ENCODE measurements at regions not wholly inside any gene's neighbourhood (a gene's known extent, or its start where the extent isn't known, plus 50 kb on each side); places are given as distances from the start of the nearest gene placed in this dataset.
"Not testable (repeated sequence)": the region's sequence is repeated elsewhere in the genome, so short reads cannot be mapped to it uniquely, and the experiment has no call there.

DNA sequence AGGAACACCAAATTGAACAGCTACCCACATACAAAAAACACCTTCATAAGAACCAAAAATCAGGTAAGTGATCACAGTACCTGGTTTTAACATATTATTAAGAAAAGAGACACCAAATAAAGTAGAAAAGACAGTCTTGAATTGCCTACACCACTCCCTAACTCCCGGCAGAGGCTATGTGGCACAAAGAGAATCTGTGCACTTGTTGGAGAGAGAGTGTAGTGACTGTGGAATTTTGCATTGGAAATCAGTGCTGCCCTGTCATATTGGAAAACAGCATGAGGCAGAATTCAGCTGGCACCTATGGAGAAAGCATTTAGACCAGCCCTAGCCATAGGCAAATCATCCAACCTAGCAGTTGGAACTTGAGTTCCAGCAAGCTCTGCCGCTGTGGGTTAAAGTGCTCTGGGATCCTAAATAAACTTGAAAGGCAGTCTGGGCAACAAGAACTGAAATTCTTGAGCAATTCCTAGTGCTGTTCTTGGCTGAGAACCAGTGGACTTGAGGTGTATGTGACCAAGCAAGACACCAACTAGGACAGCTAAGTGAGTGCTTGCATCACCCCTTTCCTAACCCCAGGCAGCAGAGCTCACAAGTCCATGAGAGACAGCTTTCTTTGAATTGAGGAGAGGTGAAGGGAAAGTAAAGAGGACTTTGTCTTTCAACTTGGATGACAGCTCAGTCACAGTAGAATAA lies 969.6 kb upstream of the ALCAM start:
- H3K9me3 Mint-ChIP-seq: peaks cover 19% of the 10 kb centered on the region
- H3K27ac Mint-ChIP-seq: no peak overlapping the region
- H3K36me3 Mint-ChIP-seq: peaks cover 12% of the 10 kb centered on the region
- no peaks in the 10 kb centered on the region for H3K27me3 Mint-ChIP-seq
- H3K4me3 Mint-ChIP-seq: no peak overlapping the region
- no peaks in the 10 kb centered on the region for H3K4me1 Mint-ChIP-seq (ENCODE audit: low read depth in 2 of 2)
- no peak for ATAC-seq
- DNase-seq (ENCODE audit: low spot score): no peak

GRCh38 chr3:104397713-104398112 lies 969.0 kb upstream of the ALCAM start:
- ATAC-seq (no peak), DNase-seq (ENCODE audit: low spot score) (no peak)
- Mint-ChIP-seq H3K36me3 (peaks cover 12% of the 10 kb centered on the region), H3K27me3 (no peaks in the 10 kb centered on the region), H3K27ac (no peak overlapping the region), H3K4me3 (no peak overlapping the region), H3K9me3 (peaks cover 22% of the 10 kb centered on the region), H3K4me1 (ENCODE audit: low read depth in 2 of 2) (no peaks in the 10 kb centered on the region)

DNA sequence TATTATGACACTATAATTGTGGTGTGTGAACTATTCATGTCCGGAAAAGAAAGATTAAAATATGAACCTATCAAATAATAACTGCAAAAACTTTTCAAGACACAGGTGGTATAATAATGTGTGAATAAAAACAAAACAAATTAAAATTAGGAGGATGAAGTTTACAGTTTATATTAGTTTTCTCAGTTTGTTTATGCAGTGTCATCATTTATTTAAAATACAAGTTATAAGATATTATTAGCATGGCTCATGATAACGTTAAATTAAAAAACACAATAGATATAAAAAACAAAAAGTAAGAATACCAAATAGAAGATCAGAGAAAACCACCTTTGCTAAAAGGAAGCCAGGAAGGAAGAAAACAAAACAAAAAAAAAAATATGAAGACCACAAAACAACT lies 963.8 kb upstream of the ALCAM start:
- Mint-ChIP-seq H3K36me3 (peaks cover 8% of the 10 kb centered on the region), H3K27me3 (no peaks in the 10 kb centered on the region), H3K4me1 (ENCODE audit: low read depth in 2 of 2) (no peaks in the 10 kb centered on the region), H3K4me3 (no peak overlapping the region), H3K27ac (no peak overlapping the region), H3K9me3 (peaks cover 21% of the 10 kb centered on the region)
- no peak for ATAC-seq
- DNase-seq (ENCODE audit: low spot score): no peak

GRCh38 chr3:104411757-104412156 lies 955.0 kb upstream of the ALCAM start:
- Mint-ChIP-seq H3K4me1 (ENCODE audit: low read depth in 2 of 2) (no peaks in the 10 kb centered on the region), H3K4me3 (no peak overlapping the region), H3K36me3 (no peaks in the 10 kb centered on the region), H3K27ac (no peak overlapping the region), H3K27me3 (no peaks in the 10 kb centered on the region), H3K9me3 (peaks cover 19% of the 10 kb centered on the region)
- ATAC-seq (no peak), DNase-seq (ENCODE audit: low spot score) (no peak)

DNA sequence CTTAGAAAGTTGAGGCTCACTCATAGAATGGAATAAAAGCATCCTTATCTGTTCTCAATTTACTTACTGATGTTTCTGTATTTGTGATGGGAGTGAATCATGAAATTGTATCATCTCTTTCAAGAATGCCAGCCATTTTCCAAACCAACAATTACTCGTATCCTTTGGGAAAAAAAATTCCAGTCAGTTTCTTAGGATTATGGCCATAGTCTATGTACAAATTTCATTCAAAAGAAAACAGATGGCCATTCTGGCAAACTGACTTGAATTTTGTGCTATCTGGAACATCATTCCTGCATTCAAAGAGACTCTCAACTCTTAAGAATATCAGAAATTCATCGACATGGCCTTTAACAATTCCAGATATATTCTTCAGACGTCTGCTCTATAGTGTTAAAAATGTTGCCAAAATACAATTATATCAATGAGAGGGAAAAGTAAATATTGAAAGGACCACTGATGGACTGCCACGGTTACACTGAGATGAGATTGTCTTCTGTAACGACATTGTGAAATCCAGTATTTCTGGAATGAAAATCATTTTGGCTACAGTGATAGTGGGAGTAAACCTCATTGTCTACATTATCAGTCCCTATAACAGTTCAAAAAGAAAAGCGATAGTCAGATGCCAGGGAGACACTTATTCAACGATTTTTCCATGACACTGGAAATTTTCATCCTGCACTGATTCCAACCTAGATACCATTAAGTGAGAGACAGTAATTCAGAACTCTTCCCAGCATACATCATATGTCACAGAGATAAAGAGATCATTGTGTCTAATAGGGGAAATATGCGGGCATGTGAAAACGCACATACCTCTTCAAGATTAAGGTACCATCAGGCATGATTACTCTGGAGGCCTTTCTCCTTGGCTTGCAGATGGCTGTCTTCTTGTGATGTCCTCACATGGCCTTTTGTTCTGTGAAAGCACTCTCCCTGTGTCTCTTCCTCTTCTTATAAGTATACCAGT lies 953.8 kb upstream of the ALCAM start:
- Mint-ChIP-seq H3K9me3 (peaks cover 22% of the 10 kb centered on the region), H3K27me3 (no peaks in the 10 kb centered on the region), H3K27ac (no peak overlapping the region), H3K36me3 (no peaks in the 10 kb centered on the region), H3K4me1 (ENCODE audit: low read depth in 2 of 2) (no peaks in the 10 kb centered on the region), H3K4me3 (no peak overlapping the region)
- DNase-seq (ENCODE audit: low spot score) (no peak), ATAC-seq (no peak)

DNA sequence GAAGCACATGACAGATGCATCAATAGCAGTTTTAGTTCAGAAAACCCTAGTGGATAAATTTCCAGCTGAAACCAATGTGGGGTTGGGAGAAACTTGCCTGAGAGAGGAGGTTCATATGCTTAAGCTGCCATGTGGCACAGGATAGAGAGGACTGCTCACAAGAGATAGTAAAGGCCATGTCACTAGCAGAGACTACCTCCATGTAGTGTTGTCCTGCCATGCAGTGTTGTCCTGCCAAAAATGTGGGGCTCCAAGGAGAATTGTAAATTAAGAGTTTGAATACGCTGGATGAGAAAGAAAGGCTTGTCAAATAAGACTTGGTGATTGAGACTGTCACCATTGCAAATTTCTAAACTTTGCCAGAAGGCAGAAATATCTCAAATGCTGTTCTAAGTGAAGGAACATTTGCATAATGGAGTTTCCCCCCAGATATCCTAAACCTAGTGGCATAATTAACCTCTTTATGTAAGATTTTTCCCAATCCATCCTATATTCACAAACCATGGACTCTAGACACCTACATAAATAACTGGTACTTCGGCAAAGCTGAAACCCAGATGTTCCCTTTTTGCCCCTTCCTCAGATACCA lies 938.3 kb upstream of the ALCAM start:
- DNase-seq (ENCODE audit: low spot score) (no peak), ATAC-seq (no peak)
- Mint-ChIP-seq H3K4me3 (no peak overlapping the region), H3K4me1 (ENCODE audit: low read depth in 2 of 2) (no peaks in the 10 kb centered on the region), H3K36me3 (no peaks in the 10 kb centered on the region), H3K27ac (no peak overlapping the region), H3K27me3 (no peaks in the 10 kb centered on the region), H3K9me3 (peaks cover 9% of the 10 kb centered on the region)

DNA sequence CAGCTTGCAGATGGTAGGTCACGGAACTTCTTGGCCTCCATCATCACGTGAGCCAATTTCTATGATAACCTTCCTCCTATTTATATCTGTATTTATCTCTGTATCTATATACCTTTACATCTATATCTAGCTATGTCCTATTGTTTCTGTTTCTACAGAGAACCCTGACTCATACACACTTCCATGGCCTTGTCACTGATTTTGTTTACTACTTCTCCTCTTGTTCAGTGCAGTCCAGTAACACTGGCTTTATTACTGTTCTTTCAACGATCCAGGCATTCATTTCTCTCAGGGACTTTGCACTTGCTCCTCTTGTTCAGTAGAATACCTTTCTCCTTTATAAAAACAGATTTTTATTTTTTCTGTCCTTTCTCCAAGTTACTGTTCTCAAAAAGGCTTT lies 937.0 kb upstream of the ALCAM start:
- Mint-ChIP-seq H3K4me1 (ENCODE audit: low read depth in 2 of 2) (no peaks in the 10 kb centered on the region), H3K27me3 (no peaks in the 10 kb centered on the region), H3K4me3 (no peak overlapping the region), H3K9me3 (peaks cover 9% of the 10 kb centered on the region), H3K36me3 (no peaks in the 10 kb centered on the region), H3K27ac (no peak overlapping the region)
- no peak for ATAC-seq
- DNase-seq (ENCODE audit: low spot score): no peak

DNA sequence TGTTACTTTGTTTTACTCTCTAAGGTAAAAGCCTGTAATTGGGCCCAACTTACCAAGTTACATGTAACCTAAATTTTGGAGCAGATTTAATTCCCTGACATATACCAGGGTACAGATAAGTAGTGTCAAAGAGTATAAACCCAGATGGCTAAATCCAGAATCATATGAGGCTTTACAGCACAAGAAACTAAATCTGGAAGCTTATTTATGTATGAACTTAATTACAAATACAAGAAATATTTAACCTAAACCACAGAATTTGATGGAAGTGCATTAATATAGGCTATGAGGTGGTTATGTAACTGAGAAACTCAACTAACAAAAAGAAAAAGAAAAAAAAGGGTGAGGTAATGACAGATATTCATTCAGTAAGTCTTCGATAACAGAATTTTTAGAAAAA lies 930.2 kb upstream of the ALCAM start:
- Mint-ChIP-seq H3K36me3 (no peaks in the 10 kb centered on the region), H3K4me1 (ENCODE audit: low read depth in 2 of 2) (no peaks in the 10 kb centered on the region), H3K27me3 (no peaks in the 10 kb centered on the region), H3K27ac (no peak overlapping the region), H3K4me3 (no peak overlapping the region), H3K9me3 (peaks cover 6% of the 10 kb centered on the region)
- no peak for ATAC-seq
- DNase-seq (ENCODE audit: low spot score): no peak

DNA sequence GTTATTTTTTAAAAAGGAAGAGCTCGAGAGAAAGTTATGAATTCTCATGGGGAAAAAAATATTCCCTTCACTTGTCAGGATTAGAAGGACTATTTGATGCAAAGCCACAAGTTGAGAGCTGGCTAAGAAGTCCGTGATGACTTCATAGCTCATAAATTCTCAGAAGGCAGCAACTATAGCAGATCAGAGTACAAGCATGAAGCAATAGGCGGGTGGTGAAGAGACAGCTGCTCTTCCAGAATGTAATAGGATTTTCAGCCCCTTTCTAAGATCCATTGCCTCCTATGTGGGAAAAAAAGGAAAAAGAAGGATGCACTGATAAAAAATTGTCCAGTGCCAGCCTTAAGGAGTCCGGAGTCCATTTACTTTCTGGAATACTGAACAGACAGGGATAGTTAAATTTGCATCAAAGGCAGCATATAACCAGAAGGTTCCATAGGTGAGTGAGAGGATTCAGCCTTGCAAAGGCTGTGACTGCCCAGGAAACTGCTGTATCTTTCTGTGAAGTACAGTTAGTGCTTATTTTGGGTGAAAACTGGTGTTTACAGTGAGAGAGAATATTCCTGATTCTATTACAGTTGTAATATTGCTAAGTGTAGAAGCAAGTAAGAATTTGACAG lies 929.5 kb upstream of the ALCAM start:
- H3K9me3 Mint-ChIP-seq: peaks cover 12% of the 10 kb centered on the region
- no peaks in the 10 kb centered on the region for H3K36me3 Mint-ChIP-seq
- H3K4me3 Mint-ChIP-seq: no peak overlapping the region
- no peaks in the 10 kb centered on the region for H3K4me1 Mint-ChIP-seq (ENCODE audit: low read depth in 2 of 2)
- ATAC-seq: no peak
- H3K27me3 Mint-ChIP-seq: no peaks in the 10 kb centered on the region
- H3K27ac Mint-ChIP-seq: no peak overlapping the region
- DNase-seq (ENCODE audit: low spot score): no peak

GRCh38 chr3:104437891-104438290 lies 928.8 kb upstream of the ALCAM start:
- no peaks in the 10 kb centered on the region for H3K4me1 Mint-ChIP-seq (ENCODE audit: low read depth in 2 of 2)
- H3K36me3 Mint-ChIP-seq: no peaks in the 10 kb centered on the region
- H3K27me3 Mint-ChIP-seq: no peaks in the 10 kb centered on the region
- H3K9me3 Mint-ChIP-seq: peaks cover 14% of the 10 kb centered on the region
- ATAC-seq (no peak), DNase-seq (ENCODE audit: low spot score) (no peak)
- no peak overlapping the region for H3K27ac Mint-ChIP-seq
- H3K4me3 Mint-ChIP-seq: no peak overlapping the region

- no peak overlapping the region for H3K27ac Mint-ChIP-seq
- no peaks in the 10 kb centered on the region for H3K27me3 Mint-ChIP-seq
- H3K4me1 Mint-ChIP-seq (ENCODE audit: low read depth in 2 of 2): no peaks in the 10 kb centered on the region
- H3K4me3 Mint-ChIP-seq: no peak overlapping the region
- DNase-seq (ENCODE audit: low spot score): no peak
- peaks cover 3% of the 10 kb centered on the region for H3K36me3 Mint-ChIP-seq
- peaks cover 14% of the 10 kb centered on the region for H3K9me3 Mint-ChIP-seq
- ATAC-seq: no peak
Measured at GRCh38 chr3:104438706-104439105, 928.0 kb upstream of the ALCAM start.

DNA sequence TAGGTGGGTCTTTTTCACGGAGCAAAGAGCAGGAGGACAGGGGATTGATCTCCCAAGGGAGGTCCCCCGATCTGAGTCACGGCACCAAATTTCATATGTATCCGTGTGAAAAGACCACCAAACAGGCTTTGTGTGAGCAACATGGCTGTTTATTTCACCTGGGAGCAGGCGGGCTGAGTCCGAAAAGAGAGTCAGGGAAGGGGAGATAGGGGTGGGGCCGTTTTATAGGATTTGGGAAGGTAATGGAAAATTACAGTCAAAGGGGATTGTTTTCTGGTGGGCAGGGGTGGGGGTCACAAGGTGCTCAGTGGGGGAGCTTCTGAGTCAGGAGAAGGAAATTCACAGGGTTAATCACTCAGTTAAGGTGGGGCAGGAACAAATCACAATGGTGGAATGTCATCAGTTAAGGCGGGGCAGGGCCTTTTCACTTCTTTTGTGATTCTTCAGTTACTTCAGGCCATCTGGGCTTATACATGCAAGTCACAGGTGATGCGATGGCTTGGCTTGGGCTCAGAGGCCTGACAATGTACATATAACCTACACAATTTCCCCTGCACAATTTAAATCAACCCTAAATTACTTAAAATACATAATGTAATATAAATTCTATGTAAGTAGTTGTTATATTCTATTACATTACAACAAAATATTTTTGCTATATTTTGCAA lies 921.3 kb upstream of the ALCAM start:
- not testable (repeated sequence) for DNase-seq (ENCODE audit: low spot score); H3K27me3 Mint-ChIP-seq; H3K4me1 Mint-ChIP-seq (ENCODE audit: low read depth in 2 of 2); ATAC-seq; H3K27ac Mint-ChIP-seq; H3K4me3 Mint-ChIP-seq
- H3K9me3 Mint-ChIP-seq: peaks cover 26% of the 10 kb centered on the region
- H3K36me3 Mint-ChIP-seq: peaks cover 10% of the 10 kb centered on the region

DNA sequence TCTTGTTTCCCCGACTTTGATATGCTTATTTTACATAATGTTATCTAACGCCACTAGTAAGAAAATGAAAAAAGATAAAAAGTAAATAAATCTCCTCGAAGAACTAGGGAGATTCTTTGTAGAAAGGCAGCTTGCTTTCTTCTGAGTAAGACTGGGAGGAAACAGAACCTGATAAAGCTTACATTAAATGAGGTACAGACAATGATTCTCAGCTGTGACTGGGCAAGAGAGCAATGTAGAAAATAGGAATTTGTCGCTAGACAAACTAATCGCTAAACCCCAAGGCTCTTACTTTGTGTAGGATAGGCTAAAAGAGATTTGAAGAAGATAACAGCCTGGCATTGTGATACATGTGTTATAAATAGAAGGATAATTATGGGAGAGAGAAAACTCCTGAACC lies 919.0 kb upstream of the ALCAM start:
- Mint-ChIP-seq H3K27ac (no peak overlapping the region), H3K4me1 (ENCODE audit: low read depth in 2 of 2) (no peaks in the 10 kb centered on the region), H3K27me3 (no peaks in the 10 kb centered on the region), H3K36me3 (peaks cover 10% of the 10 kb centered on the region), H3K4me3 (no peak overlapping the region), H3K9me3 (peaks cover 13% of the 10 kb centered on the region)
- ATAC-seq (no peak), DNase-seq (ENCODE audit: low spot score) (no peak)
